ENCODE measurements at regions not wholly inside any gene's neighbourhood (a gene's known extent, or its start where the extent isn't known, plus 50 kb on each side); places are given as distances from the start of the nearest gene placed in this dataset.
A peak's percentile ranks its signal among the peaks of the same experiment; 100 is the strongest.

- TF ChIP-seq EP300 (IDR thresholded peaks at IDR 0.05) (peak in 1 of 2 donors; percentile 81), CTCF (IDR thresholded peaks at IDR 0.05) (peak; percentile 73 to 90 (median 78)), POLR2A (IDR thresholded peaks at IDR 0.05) (no peak)
- no peaks in the 10 kb centered on the region for H3K36me3 ChIP-seq
- no peak overlapping the region for H3K4me3 ChIP-seq
- H3K27ac ChIP-seq = peak overlapping the region in 1 of 4 donors; percentile 15
- H3K4me1 ChIP-seq = peaks cover 0 to 15% (median 0%) of the 10 kb centered on the region in 4 donors
- peak; percentile 44 to 97 for DNase-seq (ENCODE audit: low spot score in 2 of 2)
- no peaks in the 10 kb centered on the region for H3K9me3 ChIP-seq
- WGBS, 2 donors = 38 to 39% methylated on average over 16 of the region's 16 CpGs
- no peaks in the 10 kb centered on the region for H3K27me3 ChIP-seq
These were observed 165.9 kb upstream of the TANK start for GRCh38 chr2:160994141-160995002.

DNA sequence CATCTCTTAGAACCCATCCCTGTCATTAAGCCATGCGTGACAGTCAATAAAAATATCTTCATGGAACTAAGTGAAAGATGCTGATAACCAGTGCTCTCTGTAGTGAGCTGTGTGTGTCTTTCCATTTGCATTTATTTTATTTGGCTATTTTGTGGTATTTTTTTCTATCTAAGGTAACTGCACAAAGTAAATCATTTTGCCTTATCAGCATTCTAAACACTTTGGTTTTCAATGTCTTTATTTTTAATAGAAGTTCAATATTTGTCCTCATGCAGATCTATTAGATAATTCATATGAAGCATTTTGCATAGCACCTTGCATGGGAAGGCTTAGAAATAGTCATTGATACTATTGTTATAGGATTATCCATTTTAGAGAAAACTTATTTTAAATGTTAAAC, 163.6 kb upstream of the TANK start:
- no peak for TF ChIP-seq CTCF (IDR thresholded peaks at IDR 0.05)
- H3K9me3 ChIP-seq = no peaks in the 10 kb centered on the region
- H3K4me1 ChIP-seq = peaks cover 0 to 12% (median 0%) of the 10 kb centered on the region in 4 donors
- no peak overlapping the region for H3K27ac ChIP-seq
- WGBS, 2 donors = 94 to 100% methylated on average over 1 of the region's 1 CpG
- no peaks in the 10 kb centered on the region for H3K36me3 ChIP-seq
- H3K27me3 ChIP-seq = no peaks in the 10 kb centered on the region
- no peak overlapping the region for H3K4me3 ChIP-seq
- no peak for DNase-seq (ENCODE audit: low spot score in 2 of 2)

DNA sequence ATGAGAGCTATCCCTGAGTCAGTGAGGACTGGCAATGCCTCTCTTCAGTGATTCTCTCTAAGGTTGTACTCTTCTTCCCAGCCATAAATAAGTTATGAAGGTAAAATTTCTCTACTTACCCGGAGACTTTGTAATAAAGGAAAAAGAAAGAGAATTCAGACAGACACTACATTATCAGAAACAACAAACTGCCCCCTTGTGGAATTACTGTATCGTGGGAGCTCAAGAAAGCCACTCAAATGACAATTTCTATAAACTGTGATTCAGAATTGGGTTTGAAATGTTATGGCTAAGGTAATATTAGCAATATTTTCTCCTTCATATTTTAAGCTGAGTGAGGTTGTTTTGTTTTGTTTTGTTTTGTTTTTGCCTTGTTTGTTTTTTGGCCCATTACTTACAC, 155.8 kb upstream of the TANK start:
- Histone ChIP-seq H3K27ac (no peak overlapping the region), H3K4me3 (no peak overlapping the region), H3K9me3 (no peaks in the 10 kb centered on the region), H3K4me1 (no peaks in the 10 kb centered on the region), H3K36me3 (no peaks in the 10 kb centered on the region), H3K27me3 (no peaks in the 10 kb centered on the region)
- DNase-seq (ENCODE audit: low spot score in 2 of 2) = no peak
- TF ChIP-seq POLR2A (IDR thresholded peaks at IDR 0.05) (no peak), CTCF (IDR thresholded peaks at IDR 0.05) (peak in 2 of 5 experiments; percentile 21 to 23), EP300 (IDR thresholded peaks at IDR 0.05) (no peak)
- 38 to 54% methylated on average over 2 of the region's 2 CpGs for WGBS, 2 donors

DNA sequence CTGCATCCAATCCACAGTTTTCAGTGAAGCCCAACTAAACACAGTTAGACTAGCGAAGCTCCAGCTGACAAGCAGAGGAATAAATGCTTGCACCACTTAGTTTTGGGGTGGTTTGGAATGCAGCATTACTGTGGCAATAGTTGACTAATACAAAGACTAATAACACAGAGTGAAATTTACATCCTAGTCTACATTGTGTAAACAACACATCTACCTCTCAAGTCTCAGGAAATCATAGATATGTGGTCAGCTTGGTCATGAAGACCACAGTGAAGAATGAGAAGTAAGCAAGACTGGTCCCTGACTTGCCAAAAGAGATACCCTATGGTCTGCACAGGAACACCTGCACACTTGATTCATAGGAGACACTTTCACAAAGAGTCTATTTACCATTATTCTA, 155.1 kb upstream of the TANK start:
- no peak overlapping the region for H3K4me3 ChIP-seq
- H3K27ac ChIP-seq = no peak overlapping the region
- no peaks in the 10 kb centered on the region for H3K9me3 ChIP-seq
- H3K27me3 ChIP-seq = no peaks in the 10 kb centered on the region
- WGBS, 2 donors = 0 to 88% methylated on average over 1 of the region's 1 CpG
- TF ChIP-seq CTCF (IDR thresholded peaks at IDR 0.05) (no peak), EP300 (IDR thresholded peaks at IDR 0.05) (no peak), POLR2A (IDR thresholded peaks at IDR 0.05) (no peak)
- no peak for DNase-seq (ENCODE audit: low spot score in 2 of 2)
- no peaks in the 10 kb centered on the region for H3K4me1 ChIP-seq
- no peaks in the 10 kb centered on the region for H3K36me3 ChIP-seq

DNA sequence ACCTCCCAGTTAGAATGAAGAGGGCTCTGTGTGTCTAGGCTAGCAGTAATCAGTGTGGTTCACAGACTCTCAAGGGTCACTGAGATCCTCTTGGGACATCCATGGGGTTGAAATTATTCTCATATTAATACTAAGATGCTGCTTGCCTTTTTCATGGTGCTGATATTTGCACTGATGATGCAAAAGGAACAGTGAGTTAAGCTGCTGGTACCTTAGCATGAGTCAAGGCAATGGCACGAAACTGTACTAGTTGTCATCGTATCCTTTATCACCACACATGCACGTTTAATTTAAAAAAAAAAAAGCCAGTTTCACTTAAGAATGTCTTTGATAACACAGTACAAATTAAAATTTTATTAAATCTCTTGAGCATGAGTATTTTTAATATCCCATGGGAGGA, 151.9 kb upstream of the TANK start:
- TF ChIP-seq CTCF (IDR thresholded peaks at IDR 0.05) (no peak), POLR2A (IDR thresholded peaks at IDR 0.05) (no peak), EP300 (IDR thresholded peaks at IDR 0.05) (no peak)
- Histone ChIP-seq H3K27ac (no peak overlapping the region), H3K9me3 (no peaks in the 10 kb centered on the region), H3K36me3 (no peaks in the 10 kb centered on the region), H3K4me1 (no peaks in the 10 kb centered on the region), H3K4me3 (no peak overlapping the region), H3K27me3 (no peaks in the 10 kb centered on the region)
- no peak for DNase-seq (ENCODE audit: low spot score in 2 of 2)
- WGBS, 2 donors = 85 to 87% methylated on average over 3 of the region's 3 CpGs

Measured in tibial nerve (tissue), 4 donors.